GM12878 (cell line): ENCODE measurements at regions not wholly inside any gene's neighbourhood (a gene's known extent, or its start where the extent isn't known, plus 50 kb on each side); places are given as distances from the start of the nearest gene placed in this dataset.

Experiments used
- ATAC-seq: fragments of 200-7000 bp; cut with Tn5 transposase; 3 replicates; pipeline ENCODE4 v1.9.1; 2020; ENCODE audit warnings: mild to moderate bottlenecking, moderate library complexity
- BruUV-seq: library from RNA; stranded (reverse); fragments of 400-500 nt; replicated peaks from 2 replicates; lab custom pipeline; 2021; lab: Mats Ljungman, UMichigan
- CTCF ChIA-PET: fragments of 300-600 bp; sonication (Branson Sonifier 250); formaldehyde crosslinking; extraction: SDS; loops from one replicate; lab custom pipeline; 2021; ENCODE audit warnings: inconsistent platforms; lab: Yijun Ruan, JAX
- POLR2A ChIA-PET: fragments of 350-600 bp; formaldehyde crosslinking; extraction: SDS; loops from one replicate; lab custom pipeline; 2021; ENCODE audit warnings: inconsistent platforms; lab: Charles Lee
- RAD21 ChIA-PET: fragments of 300-600 bp; sonication (Branson Sonifier 250); formaldehyde crosslinking; loops from one replicate; lab custom pipeline; 2023; ENCODE audit warnings: antibody characterized with exemption; ENCODE audit not compliant: unreplicated experiment; lab: Charles Lee
- SMC1A ChIA-PET: fragments of 300-600 bp; sonication (Branson Sonifier 250); formaldehyde crosslinking; loops from one replicate; lab custom pipeline; 2023; ENCODE audit not compliant: unreplicated experiment, uncharacterized antibody; lab: Charles Lee
- DNase-seq: peaks from one replicate; pipeline ENCODE4 v3.0.0-alpha.2; 2011; ENCODE audit warnings: low read depth, low spot score
- FAIRE-seq: peaks from 3 replicates; lab custom pipeline; 2011; peaks lifted over from hg19 to GRCh38; lab: Jason Lieb, UNC
- H2AFZ ChIP-seq: 2 replicates; pipeline ENCODE4 v1.6.0; 2011; ENCODE audit warnings: low read depth, low read length, control low read depth; ENCODE audit not compliant: control insufficient read depth
- H3K27ac ChIP-seq: 2 replicates; pipeline ENCODE4 v1.5.1; 2011; ENCODE audit warnings: control low read depth; ENCODE audit not compliant: control insufficient read depth, insufficient read depth
- H3K27me3 ChIP-seq, 2 experiments: replicated peaks in 1 of 2; 2 replicates each; pipeline versions ENCODE4 v1.6.0 to v1.6.1; 2011; ENCODE audit warnings: low read length in 1 of 2; ENCODE audit not compliant: control insufficient read depth in 2 of 2, insufficient read depth in 2 of 2
- H3K36me3 ChIP-seq, 2 experiments: 2 replicates each; pipeline ENCODE4 v1.5.1; 2011; ENCODE audit warnings: low read length in 1 of 2; ENCODE audit not compliant: control insufficient read depth in 2 of 2, insufficient read depth in 2 of 2
- H3K4me1 ChIP-seq: 2 replicates; pipeline ENCODE4 v1.6.1; 2011; ENCODE audit warnings: mild to moderate bottlenecking, low read length, moderate library complexity, mixed read lengths; ENCODE audit not compliant: control insufficient read depth, insufficient read depth
- H3K4me2 ChIP-seq: 2 replicates; pipeline ENCODE4 v1.6.0; 2011; ENCODE audit warnings: control low read depth; ENCODE audit not compliant: control insufficient read depth, insufficient read depth
- H3K4me3 ChIP-seq: fragments of 200-600 bp; sonication (generic); 2 replicates; pipeline ENCODE4 v1.5.1; 2016
- H3K79me2 ChIP-seq: 2 replicates; pipeline ENCODE4 v1.6.0; 2011; ENCODE audit warnings: low read length; ENCODE audit not compliant: control insufficient read depth, insufficient read depth
- H3K9ac ChIP-seq: 2 replicates; pipeline ENCODE4 v1.8.0; 2011; ENCODE audit warnings: low read length, control low read depth, mixed read lengths; ENCODE audit not compliant: control insufficient read depth, insufficient read depth
- H3K9me3 ChIP-seq: replicated peaks from 3 replicates; pipeline ENCODE4 v1.5.1; 2011; ENCODE audit warnings: mild to moderate bottlenecking, low read length; ENCODE audit not compliant: control insufficient read depth, insufficient read depth
- H4K20me1 ChIP-seq: 2 replicates; pipeline ENCODE4 v1.6.0; 2011; ENCODE audit not compliant: control insufficient read depth, insufficient read depth
- CBFB ChIP-seq: IDR thresholded peaks from 2 replicates; pipeline ENCODE4 v1.6.1; 2016; ENCODE audit warnings: antibody characterized with exemption, low read depth
- CHD2 ChIP-seq: IDR thresholded peaks from 2 replicates; pipeline ENCODE4 v1.6.1; 2011; ENCODE audit warnings: low read depth, low read length, improper control_type of control experiment, borderline replicate concordance
- IKZF1 ChIP-seq: fragments of 450-650 bp; conservative IDR thresholded peaks from 2 replicates; pipeline ENCODE4 v1.6.1; 2017; ENCODE audit warnings: antibody characterized with exemption, mild to moderate bottlenecking
- IRF4 ChIP-seq: IDR thresholded peaks from 2 replicates; pipeline ENCODE4 v1.6.1; 2011; ENCODE audit warnings: low read depth, low read length
- JUND ChIP-seq: IDR thresholded peaks from 2 replicates; pipeline ENCODE4 v1.6.1; 2012; ENCODE audit warnings: low read depth, mild to moderate bottlenecking, low read length, improper control_type of control experiment, moderate library complexity
- MYC ChIP-seq: IDR thresholded peaks from 2 replicates; pipeline ENCODE4 v1.6.1; 2011; ENCODE audit warnings: mild to moderate bottlenecking, low read length, moderate library complexity, inconsistent platforms; ENCODE audit not compliant: insufficient read depth, insufficient replicate concordance, insufficient read length, severe bottlenecking
- POLR2A ChIP-seq: IDR thresholded peaks from 2 replicates; pipeline ENCODE4 v1.6.1; 2011; ENCODE audit warnings: low read depth, mild to moderate bottlenecking, low read length
- RUNX3 ChIP-seq: IDR thresholded peaks from 2 replicates; pipeline ENCODE4 v1.6.1; 2012; ENCODE audit warnings: low read length, inconsistent platforms
- SMAD1 ChIP-seq: fragments of 450-650 bp; IDR thresholded peaks from 2 replicates; pipeline ENCODE4 v1.6.1; 2018; ENCODE audit warnings: mild to moderate bottlenecking, low read depth; ENCODE audit not compliant: partially characterized antibody
- WGBS: methylation state at CpG from one replicate; pipeline ENCODE4 v1.1.6; 2016; ENCODE audit warnings: low lambda C conversion rate; ENCODE audit not compliant: insufficient replicate concordance, insufficient coverage; ENCODE audit errors: missing lambda C conversion rate; 5-methylcytosine and 5-hydroxymethylcytosine counted together
- in situ Hi-C: fragments of 300-500 bp; cut with MboI; formaldehyde crosslinking; loops from 9 replicates; pipeline ENCODE4 v1.14.3; 2018; ENCODE audit warnings: mixed read lengths
- intact Hi-C: fragments of 100-400 bp; cut with micrococcal nuclease; formaldehyde crosslinking; loops from one replicate; pipeline ENCODE4 v1.14.2; 2022; ENCODE audit not compliant: unreplicated experiment
- TF ChIP-seq, protein P1 (sequence below): IDR thresholded peaks from 2 replicates; pipeline ENCODE4 v1.6.1; 2011; ENCODE audit warnings: borderline replicate concordance, low read depth, mild to moderate bottlenecking, moderate library complexity, mixed read lengths, low read length; ENCODE audit not compliant: insufficient read depth; ENCODE audit errors: extremely low read length
- TF ChIP-seq, protein P2 (sequence below): IDR thresholded peaks from 2 replicates; pipeline ENCODE4 v1.6.1; 2011; ENCODE audit warnings: borderline replicate concordance, low read depth, mild to moderate bottlenecking, moderate library complexity, low read length; ENCODE audit not compliant: insufficient read depth, poor library complexity, severe bottlenecking
- TF ChIP-seq, protein P3 (sequence below): fragments of 450-650 bp; IDR thresholded peaks from 2 replicates; pipeline ENCODE4 v1.6.1; 2017; ENCODE audit warnings: mild to moderate bottlenecking, low read depth, inconsistent platforms; ENCODE audit not compliant: poor library complexity, severe bottlenecking

DNA sequence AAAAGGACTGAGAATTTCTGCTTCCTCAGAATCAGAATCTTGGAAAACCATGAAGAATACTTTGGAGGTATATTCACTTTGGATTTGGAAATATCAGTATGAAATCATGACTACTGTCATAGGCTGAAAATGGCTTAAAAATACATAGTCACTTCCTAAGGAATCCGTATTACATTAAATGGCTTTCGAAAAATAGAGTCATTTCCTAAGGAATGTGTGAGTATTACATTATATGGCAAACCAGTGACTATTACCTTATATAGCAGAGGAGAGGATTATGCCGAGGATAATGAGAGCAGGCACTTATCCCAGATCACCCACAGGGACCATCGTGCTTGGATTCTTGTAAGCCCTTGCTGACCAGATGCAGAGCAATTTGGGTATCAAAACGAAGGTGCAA is 1471.8 kb downstream of the EFNB2 start (continued):
- TF ChIP-seq JUND (no peak), IKZF1 (no peak)
- TF ChIP-seq, protein P1, sequence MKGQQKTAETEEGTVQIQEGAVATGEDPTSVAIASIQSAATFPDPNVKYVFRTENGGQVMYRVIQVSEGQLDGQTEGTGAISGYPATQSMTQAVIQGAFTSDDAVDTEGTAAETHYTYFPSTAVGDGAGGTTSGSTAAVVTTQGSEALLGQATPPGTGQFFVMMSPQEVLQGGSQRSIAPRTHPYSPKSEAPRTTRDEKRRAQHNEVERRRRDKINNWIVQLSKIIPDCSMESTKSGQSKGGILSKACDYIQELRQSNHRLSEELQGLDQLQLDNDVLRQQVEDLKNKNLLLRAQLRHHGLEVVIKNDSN = no peak
- TF ChIP-seq, protein P2, sequence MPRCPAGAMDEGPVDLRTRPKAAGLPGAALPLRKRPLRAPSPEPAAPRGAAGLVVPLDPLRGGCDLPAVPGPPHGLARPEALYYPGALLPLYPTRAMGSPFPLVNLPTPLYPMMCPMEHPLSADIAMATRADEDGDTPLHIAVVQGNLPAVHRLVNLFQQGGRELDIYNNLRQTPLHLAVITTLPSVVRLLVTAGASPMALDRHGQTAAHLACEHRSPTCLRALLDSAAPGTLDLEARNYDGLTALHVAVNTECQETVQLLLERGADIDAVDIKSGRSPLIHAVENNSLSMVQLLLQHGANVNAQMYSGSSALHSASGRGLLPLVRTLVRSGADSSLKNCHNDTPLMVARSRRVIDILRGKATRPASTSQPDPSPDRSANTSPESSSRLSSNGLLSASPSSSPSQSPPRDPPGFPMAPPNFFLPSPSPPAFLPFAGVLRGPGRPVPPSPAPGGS = no peak

DNA sequence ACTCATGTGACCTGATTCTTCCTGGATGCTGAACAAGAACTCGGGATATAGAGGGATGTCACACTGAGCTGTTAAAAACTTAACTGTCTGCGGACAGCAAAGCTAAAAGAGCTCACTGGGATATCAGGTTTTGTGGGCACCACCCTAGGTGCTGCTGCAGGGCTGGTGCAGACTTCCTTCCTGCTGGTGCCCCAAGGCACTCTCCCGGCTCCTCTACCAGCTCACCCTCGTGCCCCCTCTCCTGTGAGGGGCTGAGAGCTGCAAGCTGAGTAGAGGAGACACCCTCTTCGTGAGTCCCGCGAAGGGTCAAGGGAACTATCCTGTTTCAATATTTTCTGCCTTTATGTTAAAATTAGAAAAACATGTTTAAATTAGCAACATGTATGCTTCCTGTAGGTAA is 1475.7 kb downstream of the EFNB2 start:
- no TSS peak for BruUV-seq
- FAIRE-seq = no peak
- Histone ChIP-seq H3K27ac (no peak overlapping the region), H3K4me2 (no peak overlapping the region), H3K9ac (no peak overlapping the region), H3K36me3 (no peaks in the 10 kb centered on the region), H3K4me1 (no peaks in the 10 kb centered on the region), H3K9me3 (no peaks in the 10 kb centered on the region), H3K27me3 (no peaks in the 10 kb centered on the region), H2AFZ (no peak overlapping the region), H4K20me1 (no peaks in the 10 kb centered on the region), H3K79me2 (no peaks in the 10 kb centered on the region), H3K4me3 (no peak overlapping the region)
- DNase-seq = no peak
- RAD21 ChIA-PET = no interaction called here
- TF ChIP-seq, protein P3, sequence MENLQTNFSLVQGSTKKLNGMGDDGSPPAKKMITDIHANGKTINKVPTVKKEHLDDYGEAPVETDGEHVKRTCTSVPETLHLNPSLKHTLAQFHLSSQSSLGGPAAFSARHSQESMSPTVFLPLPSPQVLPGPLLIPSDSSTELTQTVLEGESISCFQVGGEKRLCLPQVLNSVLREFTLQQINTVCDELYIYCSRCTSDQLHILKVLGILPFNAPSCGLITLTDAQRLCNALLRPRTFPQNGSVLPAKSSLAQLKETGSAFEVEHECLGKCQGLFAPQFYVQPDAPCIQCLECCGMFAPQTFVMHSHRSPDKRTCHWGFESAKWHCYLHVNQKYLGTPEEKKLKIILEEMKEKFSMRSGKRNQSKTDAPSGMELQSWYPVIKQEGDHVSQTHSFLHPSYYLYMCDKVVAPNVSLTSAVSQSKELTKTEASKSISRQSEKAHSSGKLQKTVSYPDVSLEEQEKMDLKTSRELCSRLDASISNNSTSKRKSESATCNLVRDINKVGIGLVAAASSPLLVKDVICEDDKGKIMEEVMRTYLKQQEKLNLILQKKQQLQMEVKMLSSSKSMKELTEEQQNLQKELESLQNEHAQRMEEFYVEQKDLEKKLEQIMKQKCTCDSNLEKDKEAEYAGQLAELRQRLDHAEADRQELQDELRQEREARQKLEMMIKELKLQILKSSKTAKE = no peak
- TF ChIP-seq RUNX3 = no peak
- TF ChIP-seq MYC = no peak
- TF ChIP-seq IRF4 = no peak
- no peak for TF ChIP-seq CBFB
- no peak for TF ChIP-seq SMAD1
- no peak for TF ChIP-seq POLR2A
- TF ChIP-seq CHD2 = no peak
- 38% methylated on average over 7 of the region's 7 CpGs for WGBS
- POLR2A ChIA-PET = no interaction called here
- ATAC-seq = 0 out of 3 replicates have a peak, but pooled peaks have one; percentile 23
- intact Hi-C loops = no loop called here
- SMC1A ChIA-PET = interaction anchor here (1.0 kb wide), 1 partner anchor 159 kb away, joined by 3 read pairs; no protein-coding TSS in a partner anchor
- CTCF ChIA-PET = interaction anchor here (1.2 to 1.5 kb wide), 2 partner anchors 10 to 12 kb away, joined by 3 read pairs; no protein-coding TSS in a partner anchor
- in situ Hi-C loops = no loop called here
